ENCODE measurements at regions not wholly inside any gene's neighbourhood (a gene's known extent, or its start where the extent isn't known, plus 50 kb on each side); places are given as distances from the start of the nearest gene placed in this dataset.

- DNase-seq (ENCODE audit: low read depth in 2 of 2): no peak
Observed at GRCh38 chr1:65486613-65487012, 66.1 kb downstream of the LEPR start.

- no peak for DNase-seq (ENCODE audit: low read depth in 2 of 2)
Observed at GRCh38 chr1:65489481-65489880, 69.0 kb downstream of the LEPR start.

- no peak for DNase-seq (ENCODE audit: low read depth in 2 of 2)
Observed at GRCh38 chr1:65490231-65491009, 70.0 kb downstream of the LEPR start.

GRCh38 chr1:65491472-65491871 is 71.0 kb downstream of the LEPR start:
- no peak for DNase-seq (ENCODE audit: low read depth in 2 of 2)

GRCh38 chr1:65493802-65494201 is 73.3 kb downstream of the LEPR start:
- no peak for DNase-seq (ENCODE audit: low read depth in 2 of 2)

GRCh38 chr1:65494671-65495070 is 74.2 kb downstream of the LEPR start:
- no peak for DNase-seq (ENCODE audit: low read depth in 2 of 2)

- DNase-seq (ENCODE audit: low read depth in 2 of 2): no peak
Observed at GRCh38 chr1:65495137-65495536, 74.7 kb downstream of the LEPR start.

GRCh38 chr1:65497256-65497830 is 76.9 kb downstream of the LEPR start:
- no peak for DNase-seq (ENCODE audit: low read depth in 2 of 2)

- no peak for DNase-seq (ENCODE audit: low read depth in 2 of 2)
Observed at GRCh38 chr1:65503427-65503826, 83.0 kb downstream of the LEPR start.

- DNase-seq (ENCODE audit: low read depth in 2 of 2): no peak
Observed at GRCh38 chr1:65504263-65504662, 83.8 kb downstream of the LEPR start.

- DNase-seq (ENCODE audit: low read depth in 2 of 2): no peak
Observed at GRCh38 chr1:65505547-65506300, 85.3 kb downstream of the LEPR start.

- DNase-seq (ENCODE audit: low read depth in 2 of 2): no peak
Observed at GRCh38 chr1:65508051-65508450, 87.6 kb downstream of the LEPR start.

GRCh38 chr1:65509912-65510680 is 89.6 kb downstream of the LEPR start:
- no peak for DNase-seq (ENCODE audit: low read depth in 2 of 2)

GRCh38 chr1:65510961-65511360 is 90.5 kb downstream of the LEPR start:
- DNase-seq (ENCODE audit: low read depth in 2 of 2): no peak

GRCh38 chr1:65512383-65512782 is 91.9 kb downstream of the LEPR start:
- DNase-seq (ENCODE audit: low read depth in 2 of 2): no peak

GRCh38 chr1:65512967-65513780 is 92.7 kb downstream of the LEPR start:
- no peak for DNase-seq (ENCODE audit: low read depth in 2 of 2)

- DNase-seq (ENCODE audit: low read depth in 2 of 2): no peak
Observed at GRCh38 chr1:65514041-65514440, 93.6 kb downstream of the LEPR start.

GRCh38 chr1:65524931-65525265 is 104.4 kb downstream of the LEPR start:
- no peak for DNase-seq (ENCODE audit: low read depth in 2 of 2)

GRCh38 chr1:65525266-65526048 is 105.0 kb downstream of the LEPR start:
- no peak for DNase-seq (ENCODE audit: low read depth in 2 of 2)

- no peak for DNase-seq (ENCODE audit: low read depth in 2 of 2)
Observed at GRCh38 chr1:65526049-65526556, 105.6 kb downstream of the LEPR start.

All from stimulated activated CD4-positive, alpha-beta T cell treated with anti-CD3 and anti-CD28 coated beads, Interleukin-15, amount 100 ng/mL, for 48 hours (primary cell).